Stimulated activated CD4-positive, alpha-beta T cell treated with anti-CD3 and anti-CD28 coated beads, Interleukin-4, amount 100 ng/mL, for 1 hour (primary cell): ENCODE measurements at regions not wholly inside any gene's neighbourhood (a gene's known extent, or its start where the extent isn't known, plus 50 kb on each side); places are given as distances from the start of the nearest gene placed in this dataset.

Experiments
- DNase-seq: peaks from one replicate; pipeline ENCODE4 v3.0.0-alpha.2; 2020

GRCh38 chr14:71650187-71650755, 282.0 kb upstream of the RGS6 start:
- no peak for DNase-seq

- no peak for DNase-seq
Observed at GRCh38 chr14:71651228-71651627, 281.0 kb upstream of the RGS6 start.

DNA sequence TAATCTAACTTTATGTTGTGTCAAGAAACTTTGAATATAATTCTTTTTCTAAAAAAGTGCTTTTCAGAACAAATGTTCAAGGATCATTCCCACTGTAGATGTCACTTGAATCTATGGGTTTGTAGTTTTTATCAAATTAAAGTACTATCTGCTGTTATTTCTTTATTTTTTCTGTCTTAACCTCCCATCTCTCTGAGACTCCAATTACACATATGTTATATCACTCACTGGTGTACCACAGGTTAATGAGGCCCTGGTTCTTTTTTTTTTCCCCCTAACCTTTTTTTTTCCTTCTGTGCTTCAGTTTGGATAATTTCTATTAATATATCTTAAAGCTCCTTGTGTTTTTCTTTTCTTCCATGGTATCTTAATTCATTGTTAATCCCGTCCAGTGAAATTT, 279.9 kb upstream of the RGS6 start:
- DNase-seq = no peak

GRCh38 chr14:71654810-71655209, 277.4 kb upstream of the RGS6 start:
- DNase-seq = no peak

- no peak for DNase-seq
Observed at GRCh38 chr14:71658261-71658860, 273.9 kb upstream of the RGS6 start.

GRCh38 chr14:71659159-71659558, 273.1 kb upstream of the RGS6 start:
- DNase-seq = no peak

DNA sequence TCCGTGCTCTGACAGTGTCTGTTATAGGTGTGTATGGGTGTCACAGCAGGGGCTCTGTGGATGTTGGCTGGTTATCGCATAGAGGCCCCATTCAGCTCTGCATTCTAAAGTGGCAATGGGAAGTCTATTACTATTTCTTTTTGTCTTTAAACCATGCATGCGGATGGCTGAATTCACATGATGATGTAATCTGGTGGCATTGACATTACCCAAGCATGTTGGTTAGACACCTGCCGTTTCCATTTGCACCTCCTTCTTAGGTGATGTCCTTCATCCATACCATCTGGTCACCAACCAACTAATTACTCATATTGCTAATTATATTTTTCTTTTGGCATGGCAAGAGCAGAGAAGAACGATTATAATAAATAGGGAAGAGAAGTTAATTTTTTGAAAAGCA, 270.8 kb upstream of the RGS6 start:
- DNase-seq = no peak

GRCh38 chr14:71662291-71662790, 269.9 kb upstream of the RGS6 start:
- no peak for DNase-seq

DNA sequence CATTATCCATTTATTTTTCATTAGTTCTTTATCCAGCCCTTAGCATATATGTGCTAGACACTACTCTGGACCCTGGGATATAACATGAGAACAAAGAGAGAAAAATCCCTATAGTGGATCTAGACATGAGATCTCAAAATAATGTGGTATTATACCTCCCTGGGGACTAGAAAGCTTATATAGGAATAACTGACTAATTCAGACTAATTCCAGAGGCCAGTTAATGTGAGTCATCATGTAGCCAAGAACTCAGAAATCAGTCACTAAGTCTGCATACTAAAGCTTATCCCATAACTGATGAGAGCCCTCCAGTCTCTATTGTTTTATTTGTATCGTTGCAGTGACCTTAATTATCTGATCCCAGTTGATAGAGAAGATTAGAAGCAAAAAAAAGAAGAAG, 267.1 kb upstream of the RGS6 start:
- no peak for DNase-seq

- DNase-seq = no peak
Observed at GRCh38 chr14:71665781-71666180, 266.4 kb upstream of the RGS6 start.

GRCh38 chr14:71666571-71667145, 265.6 kb upstream of the RGS6 start:
- DNase-seq = no peak

GRCh38 chr14:71668186-71668912, 263.9 kb upstream of the RGS6 start:
- DNase-seq = no peak

GRCh38 chr14:71672596-71672995, 259.6 kb upstream of the RGS6 start:
- no peak for DNase-seq

DNA sequence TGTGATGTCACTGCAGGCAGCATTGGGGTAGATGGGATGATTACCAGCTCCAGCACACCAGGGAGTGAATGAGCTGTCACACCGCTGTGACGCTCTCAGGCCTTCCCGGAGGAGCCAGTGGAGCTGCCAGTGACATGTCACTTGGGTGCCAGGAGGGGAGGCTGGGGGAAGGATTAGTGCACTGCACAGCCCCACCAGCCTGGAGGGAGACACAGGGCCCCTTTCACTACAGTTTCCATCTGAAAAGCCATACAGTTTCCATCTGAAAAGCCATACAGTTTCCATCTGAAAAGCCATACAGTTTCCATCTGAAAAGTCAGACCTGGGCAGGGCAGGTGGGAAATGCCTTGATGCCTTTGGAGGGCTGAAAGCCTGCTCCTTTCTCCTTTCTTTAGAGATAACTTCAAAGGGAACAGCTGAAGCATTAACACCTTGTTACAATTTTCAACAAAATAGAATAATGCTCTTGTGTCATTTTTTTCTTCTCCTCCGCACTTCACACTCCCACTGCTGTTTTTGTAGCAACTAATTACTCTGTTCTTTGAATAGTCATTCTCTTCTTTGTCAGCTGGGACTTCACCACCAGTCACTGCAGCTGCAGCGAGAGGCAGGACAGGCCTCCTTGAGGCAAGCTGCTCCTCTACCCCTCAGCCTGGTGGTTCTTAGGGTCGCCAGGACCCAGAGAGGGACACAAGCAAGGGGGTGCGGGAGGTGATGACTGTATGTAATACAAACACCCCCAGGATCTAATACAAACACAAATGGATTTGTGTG, 256.9 kb upstream of the RGS6 start:
- no peak for DNase-seq

GRCh38 chr14:71675900-71676287, 256.3 kb upstream of the RGS6 start:
- no peak for DNase-seq

DNA sequence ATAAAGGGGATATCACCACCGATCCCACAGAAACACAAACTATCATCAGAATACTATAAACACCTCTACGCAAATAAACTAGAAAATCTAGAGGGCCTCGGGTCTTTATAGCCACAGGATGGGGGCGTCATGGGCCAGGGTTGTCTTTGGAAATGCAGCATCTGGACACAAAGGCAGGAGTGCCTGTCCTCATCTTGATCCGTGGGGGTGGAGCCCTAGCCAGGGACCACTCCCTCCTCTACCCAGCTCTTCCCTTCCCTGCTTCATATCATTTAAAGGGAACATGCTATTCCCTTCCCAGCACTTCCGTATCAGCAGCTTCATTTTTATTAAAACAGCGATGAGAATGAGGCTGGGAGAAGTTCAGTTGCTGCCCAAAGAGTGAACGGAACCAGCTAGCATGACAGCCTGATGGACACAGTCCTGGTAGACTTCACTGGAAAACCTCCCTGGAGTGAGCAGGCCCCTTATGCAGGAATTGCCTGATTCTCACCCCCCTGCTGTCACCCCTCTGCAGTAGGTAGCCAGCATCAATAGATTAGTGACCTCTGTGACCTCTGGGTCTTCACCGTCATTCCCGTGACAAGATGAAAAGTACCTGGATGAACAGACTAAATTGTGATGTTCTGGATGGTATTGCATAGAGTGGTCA, 251.4 kb upstream of the RGS6 start:
- DNase-seq = no peak

DNA sequence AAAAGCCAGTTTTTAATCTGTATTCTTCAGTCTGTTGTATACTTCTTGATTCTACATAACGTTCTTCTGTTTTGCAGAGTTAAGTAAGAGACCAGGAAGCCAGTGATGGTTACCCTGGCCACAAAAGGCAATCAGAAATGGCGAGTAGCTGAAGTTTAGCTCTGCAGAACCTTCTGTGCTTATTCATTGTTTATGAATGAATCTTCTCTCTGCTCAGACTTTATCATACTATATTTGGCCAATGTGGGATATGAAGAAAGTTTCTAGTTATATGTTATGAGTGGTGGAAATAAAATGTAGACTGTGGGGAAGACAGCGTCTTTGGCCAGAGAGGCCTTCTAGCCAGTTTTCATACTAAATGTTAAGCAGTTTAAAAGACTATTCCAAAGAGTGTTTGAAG, 249.9 kb upstream of the RGS6 start:
- DNase-seq = no peak

DNA sequence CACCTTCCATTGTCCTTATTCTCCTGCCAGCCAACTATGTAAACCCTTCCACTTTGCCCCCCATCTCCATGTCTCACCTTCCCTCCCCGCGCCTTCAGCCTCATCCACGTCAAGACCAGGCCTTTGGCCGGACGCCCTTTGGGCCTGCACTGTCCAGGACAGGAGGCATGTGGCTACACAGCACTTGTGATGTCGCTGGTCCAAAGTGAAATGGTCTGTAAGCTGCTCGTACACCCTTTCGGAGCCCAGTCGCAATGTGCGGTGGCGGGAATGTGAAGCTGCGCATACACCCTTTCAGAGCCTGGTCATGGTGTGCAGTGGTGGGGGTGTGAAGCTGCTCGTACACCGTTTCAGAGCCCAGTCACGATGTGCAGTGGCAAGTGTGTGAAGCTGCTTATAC, 247.9 kb upstream of the RGS6 start:
- no peak for DNase-seq

- DNase-seq = no peak
Observed at GRCh38 chr14:71686677-71687076, 245.6 kb upstream of the RGS6 start.

GRCh38 chr14:71687166-71687831, 244.9 kb upstream of the RGS6 start:
- DNase-seq = no peak

DNA sequence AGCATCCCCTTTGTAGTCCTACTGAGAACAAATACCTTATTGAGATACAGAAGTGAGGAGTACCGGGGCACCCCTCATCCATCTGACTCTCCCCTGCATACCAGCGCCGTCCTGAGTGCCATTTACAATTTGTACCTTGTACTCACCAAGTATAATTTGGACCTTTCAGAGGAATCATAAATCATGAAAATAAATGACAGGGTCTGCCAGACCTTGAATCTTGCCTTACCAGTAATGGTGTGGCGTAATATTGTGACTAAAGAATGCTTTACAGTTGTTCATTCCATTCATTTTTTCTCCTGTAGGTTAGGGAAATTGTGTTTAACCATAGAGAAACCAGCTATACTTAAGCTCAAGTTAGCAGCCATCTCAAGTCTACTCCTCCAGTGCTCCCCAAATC, 243.7 kb upstream of the RGS6 start:
- no peak for DNase-seq

DNA sequence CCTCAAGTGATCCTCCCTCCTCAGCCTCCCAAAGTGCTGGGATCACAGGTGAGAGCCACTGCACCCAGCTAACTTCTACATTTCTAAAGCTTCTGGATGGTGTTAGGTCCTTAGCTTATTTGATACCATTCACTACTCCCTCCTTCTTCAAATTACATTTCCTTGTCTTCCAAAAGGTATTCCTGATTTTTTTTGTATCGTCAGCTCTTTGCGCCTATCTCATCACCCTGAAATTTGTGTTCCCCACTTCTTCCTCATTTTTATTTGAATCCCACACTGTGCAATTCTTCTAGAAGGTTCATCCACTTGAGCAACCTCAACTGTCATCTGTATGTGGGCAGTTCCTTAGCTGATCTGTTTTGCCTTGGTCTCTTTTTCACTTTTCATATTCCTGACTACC, 241.8 kb upstream of the RGS6 start:
- no peak for DNase-seq
